GM19351 (cell line): ENCODE measurements at regions not wholly inside any gene's neighbourhood (a gene's known extent, or its start where the extent isn't known, plus 50 kb on each side); places are given as distances from the start of the nearest gene placed in this dataset.
"Not testable (repeated sequence)": the region's sequence is repeated elsewhere in the genome, so short reads cannot be mapped to it uniquely, and the experiment has no call there.

Experiments used
- ATAC-seq: cut with Tn5 transposase; IDR thresholded peaks from one replicate; pipeline ENCODE4 v1.9.1; 2021; ENCODE audit warnings: mild to moderate bottlenecking, moderate library complexity; ENCODE audit not compliant: unreplicated experiment

DNA sequence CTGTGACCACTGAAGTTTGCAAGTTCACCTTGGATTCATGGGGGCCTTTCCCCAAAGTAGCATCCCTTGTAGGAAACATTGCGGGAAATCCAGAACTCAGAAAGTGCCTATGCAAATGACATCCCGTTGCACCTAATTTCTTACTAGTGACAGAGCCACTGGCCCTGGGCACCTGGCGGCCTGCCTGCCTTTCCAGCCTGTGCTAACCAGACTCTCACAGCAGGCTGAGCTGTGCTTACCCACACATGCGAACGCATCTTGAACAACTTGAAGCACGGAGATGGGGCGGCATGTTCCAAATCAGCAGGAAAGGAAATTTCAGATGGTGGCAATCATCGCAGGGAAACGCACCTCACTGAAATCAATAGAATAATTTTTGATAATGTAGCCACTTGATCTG is 405.8 kb downstream of the TMEM182 start:
- no peak for ATAC-seq

DNA sequence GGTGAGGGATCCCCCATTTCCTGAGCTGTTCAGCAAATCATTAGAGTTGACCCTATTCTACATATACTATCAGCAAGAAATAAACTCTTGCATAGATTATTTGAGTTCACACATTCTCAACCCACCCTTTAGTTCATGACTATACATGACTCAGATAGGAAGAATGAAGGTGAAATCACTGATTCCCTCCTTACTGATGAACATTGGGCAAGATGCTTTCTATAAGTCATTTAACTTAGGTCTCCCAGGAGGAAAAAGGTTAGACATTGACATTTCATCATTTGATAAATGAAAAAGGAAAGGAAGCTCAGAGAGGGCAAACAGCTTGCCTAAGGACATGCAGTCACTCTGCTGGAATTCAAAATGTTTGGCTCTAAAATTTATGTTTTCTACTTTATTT is 408.0 kb downstream of the TMEM182 start:
- ATAC-seq, result no peak

DNA sequence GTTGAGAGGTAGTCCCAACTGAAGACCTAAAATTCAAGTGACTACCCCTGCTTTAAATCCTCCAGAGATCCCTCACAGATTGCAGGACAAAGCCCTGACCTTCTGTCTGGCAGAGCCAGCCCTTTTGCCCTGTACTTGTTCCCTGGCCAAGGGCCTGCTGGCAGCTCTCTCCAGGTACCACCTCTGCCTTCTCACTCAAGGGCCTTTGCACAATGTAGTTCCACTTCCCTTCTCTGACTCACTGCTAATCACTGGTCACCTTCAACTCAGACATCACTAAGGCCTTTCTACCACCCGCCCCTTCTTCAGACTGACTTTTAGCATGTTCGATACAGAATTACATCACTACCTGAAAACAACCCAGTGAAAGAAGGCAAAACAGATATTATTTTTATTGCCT is 411.0 kb downstream of the TMEM182 start:
- ATAC-seq, result no peak

DNA sequence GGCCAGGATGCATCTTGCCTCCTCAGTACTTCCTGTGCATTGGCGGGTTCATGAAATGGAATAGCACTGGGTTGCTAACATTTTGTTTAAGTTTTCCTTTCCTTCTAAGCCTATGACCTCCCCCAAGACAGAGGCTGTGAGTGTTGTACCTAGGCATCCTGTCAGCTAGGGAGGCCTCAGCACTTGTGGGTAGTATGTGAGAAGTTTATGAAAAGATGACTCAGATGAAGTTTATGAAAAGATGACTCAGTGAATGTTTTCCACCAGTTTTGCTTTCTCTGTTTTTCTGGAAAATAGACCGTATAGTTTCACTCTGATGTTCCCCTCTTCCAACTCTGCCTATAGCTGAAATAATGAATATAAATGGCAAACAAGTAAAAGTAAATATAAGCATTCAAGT is 412.9 kb downstream of the TMEM182 start:
- no peak for ATAC-seq

DNA sequence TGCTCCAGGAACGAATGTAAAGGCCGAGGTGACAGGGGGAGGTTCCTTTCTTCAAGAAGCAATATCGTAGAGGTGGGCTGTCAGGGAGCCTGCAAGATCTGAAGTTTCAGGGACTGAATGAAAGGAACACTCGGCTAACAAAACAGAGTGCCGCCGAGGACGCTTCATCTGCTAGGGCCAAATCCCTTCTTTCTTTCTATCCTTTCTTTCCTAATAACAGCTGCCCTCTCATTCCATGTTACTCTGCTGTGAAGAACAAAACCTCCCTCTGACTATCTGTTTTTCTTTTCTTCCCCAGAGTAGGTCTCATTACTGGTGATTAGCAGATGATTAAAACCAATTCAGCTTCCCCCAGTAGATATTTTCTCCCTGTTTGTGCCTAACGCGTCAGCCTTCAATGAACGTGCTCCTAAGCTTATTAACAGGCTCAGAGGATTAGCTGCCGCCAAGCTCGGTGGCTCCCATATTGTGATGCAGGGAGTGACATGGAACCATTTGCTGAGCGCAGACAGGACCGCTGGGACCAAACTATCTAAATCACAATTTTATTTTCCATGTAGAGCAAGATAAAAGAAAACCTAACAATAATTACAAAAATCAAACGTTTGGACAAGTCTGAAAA is 414.6 kb downstream of the TMEM182 start:
- ATAC-seq, result no peak

DNA sequence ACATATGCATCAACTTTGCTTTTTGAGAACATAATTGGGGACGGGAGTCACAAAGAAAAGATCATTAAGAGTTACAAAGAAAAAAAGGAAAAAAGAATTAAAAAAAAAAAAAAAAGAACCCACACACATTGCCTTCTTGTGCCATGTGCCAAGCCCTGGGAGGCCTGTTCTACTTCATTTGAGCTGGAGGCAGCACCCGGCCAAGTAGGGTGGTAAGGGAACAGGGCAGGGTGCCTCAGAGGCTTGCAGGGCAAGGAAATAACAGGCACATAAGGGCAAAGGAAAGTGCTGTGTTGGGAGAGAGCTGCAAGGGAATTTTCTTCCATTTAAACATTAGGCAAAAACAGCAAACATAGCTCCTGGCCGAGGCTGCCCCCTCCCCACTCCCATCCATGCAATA is 418.0 kb downstream of the TMEM182 start:
- ATAC-seq, result no peak

DNA sequence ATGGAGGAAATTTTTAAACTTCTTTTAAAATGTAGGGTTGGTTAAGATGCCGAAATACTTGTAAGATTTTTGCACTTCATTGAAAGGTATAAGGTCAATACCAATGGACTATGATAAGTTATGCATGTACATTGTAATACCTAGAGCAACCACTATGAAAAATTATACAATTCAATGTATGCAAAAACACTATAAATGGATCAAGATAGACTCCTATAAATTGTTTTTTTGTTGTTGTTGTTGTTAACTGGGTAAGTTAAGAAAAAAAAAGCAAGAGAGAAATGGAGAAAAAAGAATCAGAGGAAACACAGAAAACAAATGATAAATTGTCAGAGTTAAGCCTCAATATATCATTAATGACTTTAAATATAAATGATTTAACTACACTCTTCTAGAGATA is 421.2 kb downstream of the TMEM182 start:
- no peak for ATAC-seq

DNA sequence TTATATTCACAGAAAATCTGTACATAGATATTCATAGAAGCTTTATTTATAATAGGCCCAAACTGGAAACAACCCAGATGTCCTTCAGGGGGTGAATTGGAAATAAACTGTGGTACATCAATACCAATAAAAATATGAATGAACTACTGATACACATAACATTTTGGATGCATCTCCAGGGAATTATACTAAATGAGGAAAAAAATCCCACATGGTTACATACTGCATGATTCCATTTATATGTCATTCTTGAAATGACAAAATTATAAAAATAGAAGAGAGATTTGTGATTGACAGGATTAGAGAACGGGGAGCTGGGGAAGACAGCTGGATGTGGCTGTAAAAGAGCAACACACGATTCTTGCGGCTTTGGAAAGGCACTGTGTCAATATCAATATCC is 435.0 kb downstream of the TMEM182 start:
- no peak for ATAC-seq

DNA sequence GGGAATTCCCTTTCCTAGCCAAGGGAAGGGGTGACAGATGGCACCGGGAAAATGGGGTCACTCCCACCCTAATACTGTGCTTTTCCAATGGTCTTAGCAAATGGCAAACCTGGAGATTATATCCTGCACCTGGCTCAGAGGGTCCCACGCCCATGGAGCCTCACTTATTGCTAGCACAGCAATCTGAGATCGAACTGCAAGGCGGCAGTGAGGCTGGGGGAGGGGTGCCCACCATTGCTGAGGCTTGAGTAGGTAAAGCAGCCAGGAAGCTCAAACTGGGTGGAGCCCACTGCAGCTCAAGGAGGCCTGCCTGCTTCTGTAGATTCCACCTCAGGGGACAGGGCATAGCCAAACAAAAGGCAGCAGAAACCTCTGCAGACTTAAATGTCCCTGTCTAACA is 438.9 kb downstream of the TMEM182 start:
- ATAC-seq, result not testable (repeated sequence)

DNA sequence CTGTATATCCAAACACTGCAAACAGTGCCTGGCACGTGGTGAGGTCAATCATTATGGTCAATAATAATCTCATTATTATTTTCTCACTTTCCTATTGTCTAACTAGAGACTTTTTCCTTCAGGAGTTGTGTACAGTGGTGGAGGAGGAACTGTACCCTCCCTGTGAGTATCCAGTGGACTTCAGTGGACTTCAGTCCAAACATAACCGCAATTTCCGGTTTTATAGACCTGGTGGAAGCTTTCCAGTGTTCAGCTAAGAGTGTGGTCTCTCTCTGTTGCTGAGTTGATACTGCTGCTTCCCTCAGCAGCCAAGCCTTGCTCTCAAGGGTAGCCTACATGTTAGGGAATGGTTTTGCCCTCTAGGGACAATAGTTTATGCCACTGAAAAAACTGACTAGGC is 447.1 kb downstream of the TMEM182 start:
- ATAC-seq, result no peak

DNA sequence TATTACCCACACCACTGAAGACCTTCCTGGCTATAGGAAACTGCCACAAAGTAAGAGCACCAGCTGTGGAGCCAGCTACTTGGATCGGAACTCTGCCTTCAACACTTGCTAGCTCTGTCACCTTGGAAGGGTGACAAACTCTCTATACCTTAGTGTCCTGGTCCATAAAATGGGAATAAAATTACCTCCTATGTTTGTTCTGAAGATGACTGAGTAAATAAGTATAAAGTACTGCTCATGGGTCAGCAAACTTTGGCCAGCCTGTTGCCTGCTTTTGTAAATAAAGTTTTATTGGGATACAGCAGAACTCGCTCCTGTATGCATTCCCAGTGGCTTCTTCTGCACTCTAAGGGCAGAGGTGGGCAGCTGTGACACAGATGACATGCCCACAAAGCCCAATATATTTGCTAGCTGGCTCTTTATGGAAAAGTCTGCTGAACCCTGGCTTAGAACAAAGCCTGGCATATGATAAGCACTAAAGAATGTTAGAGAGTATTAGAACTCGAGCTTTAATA is 451.3 kb downstream of the TMEM182 start:
- no peak for ATAC-seq

DNA sequence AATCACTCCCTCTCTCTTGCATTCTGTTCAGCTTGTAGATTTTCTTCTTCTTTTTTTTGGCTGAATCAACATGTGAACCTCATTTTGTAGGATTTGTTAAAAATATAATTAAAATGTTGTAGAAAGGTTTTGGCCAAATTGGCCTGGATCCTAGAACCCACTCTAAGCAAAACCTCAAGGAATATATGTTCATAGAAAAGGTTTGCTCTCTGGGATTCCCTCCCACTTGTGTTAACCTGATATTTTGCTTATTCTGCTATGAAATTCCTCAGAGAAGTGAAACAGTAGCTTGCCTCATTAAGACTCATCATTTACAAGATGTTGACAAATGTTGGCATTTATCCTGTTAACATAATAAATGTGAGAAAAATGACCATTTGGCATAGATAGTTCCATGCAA is 456.7 kb downstream of the TMEM182 start:
- ATAC-seq, result no peak

DNA sequence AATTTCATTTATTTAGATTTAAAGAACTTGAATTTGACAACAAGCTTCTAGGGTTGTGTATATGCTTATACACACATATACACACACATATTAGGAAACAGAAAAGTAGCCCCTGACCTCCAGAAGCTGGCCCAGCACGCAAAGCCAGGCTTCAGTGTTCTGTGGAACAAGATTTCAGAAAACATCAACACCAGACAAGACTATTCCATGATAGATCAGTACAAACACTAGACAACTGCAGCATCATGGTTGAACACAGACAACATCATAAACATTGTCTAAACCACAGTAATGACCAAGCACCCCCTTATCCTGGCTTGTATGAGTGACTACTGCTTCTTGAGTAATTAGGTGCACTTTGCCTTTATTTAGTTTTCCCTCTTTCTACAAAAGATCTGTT is 457.6 kb downstream of the TMEM182 start:
- ATAC-seq, result no peak

DNA sequence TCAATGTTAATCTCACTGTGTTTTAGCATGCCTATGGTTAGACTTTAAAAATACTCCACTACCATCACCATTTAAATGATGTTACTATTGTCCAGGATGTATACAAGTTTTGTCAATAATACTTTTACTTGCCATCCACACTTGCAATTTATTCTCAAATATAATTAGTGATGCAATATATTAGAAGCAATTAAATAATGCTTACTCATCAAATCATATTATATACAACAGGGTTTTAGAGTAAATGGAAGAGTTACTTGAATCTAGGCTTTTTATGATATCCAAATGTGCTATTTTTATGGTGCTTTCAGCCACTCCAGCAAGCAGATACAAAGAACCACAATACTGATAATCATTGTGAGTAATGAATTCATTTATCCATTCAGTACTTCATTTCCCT is 461.1 kb downstream of the TMEM182 start:
- no peak for ATAC-seq

DNA sequence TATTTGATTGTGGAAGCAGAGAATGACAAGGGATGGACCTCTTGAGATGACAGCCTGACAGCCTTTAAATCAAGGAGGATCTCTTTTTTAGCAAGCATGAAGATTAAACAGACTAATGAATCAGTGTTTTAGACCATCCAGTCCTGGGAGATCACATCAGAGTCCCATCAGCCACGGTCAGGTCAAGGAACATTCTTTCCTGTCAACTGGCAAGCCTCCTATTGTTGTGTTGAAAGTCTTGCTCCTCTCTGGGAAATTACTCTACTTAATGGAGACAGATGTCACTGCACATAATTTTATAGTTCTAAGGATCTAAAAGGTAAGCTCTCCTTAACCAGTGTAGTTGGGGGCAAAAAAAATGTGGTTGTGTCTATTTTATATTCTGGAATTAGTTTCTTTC is 469.0 kb downstream of the TMEM182 start:
- no peak for ATAC-seq

DNA sequence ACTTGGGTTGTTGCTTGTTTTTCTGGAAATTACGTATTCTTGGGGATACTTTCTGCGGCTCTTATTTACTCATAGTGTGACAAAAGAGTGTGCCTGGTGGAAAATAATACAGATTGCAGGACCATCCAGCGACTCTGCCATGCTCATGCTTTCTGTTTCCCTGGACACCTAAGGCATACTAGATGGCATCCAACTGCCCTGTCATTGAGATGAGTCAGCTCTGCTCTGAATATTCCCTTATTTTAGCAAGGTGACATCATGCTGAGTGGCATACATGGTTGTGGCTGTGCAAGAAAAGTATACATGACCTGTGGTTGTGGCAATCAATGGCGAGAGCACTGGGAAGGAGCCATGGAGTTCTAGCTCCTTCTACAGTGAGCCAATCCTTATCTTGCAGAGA is 471.0 kb downstream of the TMEM182 start:
- ATAC-seq, result no peak

DNA sequence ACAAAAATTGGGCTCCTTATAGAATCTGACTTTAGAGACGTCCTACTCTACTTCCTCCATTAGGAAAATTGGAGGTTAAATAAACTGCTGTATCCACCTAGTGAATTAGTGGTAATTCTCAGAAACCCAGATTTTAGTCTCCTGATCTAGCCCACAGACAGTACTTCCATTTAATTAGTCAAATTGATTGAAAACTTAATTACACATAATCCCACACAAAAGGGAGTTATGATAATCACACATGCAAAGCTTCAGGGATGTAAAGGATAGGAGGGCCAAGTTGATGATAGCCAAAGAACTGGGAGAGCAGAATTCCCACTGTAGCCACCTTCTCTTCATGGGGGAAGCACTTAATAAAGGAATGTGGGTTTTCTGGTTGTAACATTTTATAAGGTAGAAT is 471.9 kb downstream of the TMEM182 start:
- ATAC-seq, result no peak

DNA sequence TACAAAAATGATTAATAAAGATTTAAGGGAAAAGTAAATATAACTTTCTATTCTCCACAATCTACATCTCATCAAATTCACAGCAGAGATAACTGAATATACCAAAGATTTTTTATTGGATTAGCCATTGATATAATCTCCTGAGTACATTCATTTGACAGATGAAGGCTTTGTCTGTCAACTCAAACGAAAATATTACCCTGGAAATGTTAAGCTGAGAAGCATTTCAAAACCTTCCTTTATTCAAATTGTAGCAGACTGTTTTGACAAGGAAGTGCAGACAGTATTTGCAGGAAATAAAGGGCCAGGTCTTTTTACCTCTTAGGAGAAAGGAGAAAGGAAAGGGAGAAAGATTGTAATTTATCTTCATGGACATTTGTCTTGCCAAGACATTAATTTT is 473.5 kb downstream of the TMEM182 start:
- no peak for ATAC-seq

DNA sequence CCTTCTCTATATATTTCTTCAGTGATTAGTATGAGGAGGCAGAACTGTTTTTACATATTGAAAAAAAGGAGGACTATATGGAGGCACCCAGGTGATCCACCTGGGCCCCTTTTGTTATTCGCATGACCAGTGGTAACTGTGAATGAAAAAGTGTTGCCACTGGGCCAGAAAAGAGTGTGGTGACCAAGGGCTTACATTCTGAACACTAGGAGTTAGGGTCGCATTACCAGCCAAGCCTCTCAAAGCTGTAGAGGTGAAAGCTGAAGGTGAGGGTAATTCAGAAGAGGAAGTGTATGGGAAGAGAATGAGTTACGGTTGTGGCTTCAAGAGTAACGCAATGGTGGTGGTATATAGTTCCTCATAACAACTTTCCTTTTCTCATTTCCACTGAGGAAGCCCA is 487.6 kb downstream of the TMEM182 start:
- no peak for ATAC-seq

DNA sequence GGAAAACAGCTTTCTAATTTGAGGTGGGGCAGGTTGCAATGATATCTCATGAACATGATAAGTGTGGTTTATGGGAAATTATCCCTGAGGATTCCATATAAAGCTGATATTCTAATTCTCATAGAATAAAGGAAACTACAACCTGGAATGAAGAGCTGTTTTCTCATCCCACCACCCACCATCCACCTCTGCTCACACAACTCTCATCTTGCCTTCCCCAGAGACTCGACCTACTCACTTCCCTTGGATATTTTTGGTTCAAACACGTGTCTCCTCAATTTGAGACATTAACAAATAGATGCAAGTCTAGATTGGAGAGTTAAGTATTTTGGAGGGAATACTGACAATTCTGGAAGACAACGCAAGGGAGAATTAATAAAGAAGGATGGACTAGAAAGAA is 490.9 kb downstream of the TMEM182 start:
- ATAC-seq, result no peak

DNA sequence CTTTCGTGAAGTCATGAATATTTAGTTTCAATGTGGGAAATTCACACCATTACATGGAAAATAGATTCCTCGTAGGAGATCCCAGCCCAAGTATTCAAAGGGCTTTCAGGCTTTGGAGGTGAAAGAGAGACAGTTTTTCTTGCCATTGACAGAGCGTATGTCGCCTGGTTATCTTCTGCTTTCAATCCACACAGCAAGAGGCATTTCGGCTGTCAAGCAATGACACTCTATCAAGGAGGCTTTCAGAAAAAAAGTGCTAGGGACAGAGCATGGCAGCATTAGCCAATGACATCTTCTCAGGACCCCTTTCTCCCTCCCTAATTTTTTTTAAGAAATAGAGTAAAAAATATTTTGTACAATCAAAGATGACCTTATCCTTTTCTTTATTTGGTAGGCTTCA is 492.8 kb downstream of the TMEM182 start:
- no peak for ATAC-seq

DNA sequence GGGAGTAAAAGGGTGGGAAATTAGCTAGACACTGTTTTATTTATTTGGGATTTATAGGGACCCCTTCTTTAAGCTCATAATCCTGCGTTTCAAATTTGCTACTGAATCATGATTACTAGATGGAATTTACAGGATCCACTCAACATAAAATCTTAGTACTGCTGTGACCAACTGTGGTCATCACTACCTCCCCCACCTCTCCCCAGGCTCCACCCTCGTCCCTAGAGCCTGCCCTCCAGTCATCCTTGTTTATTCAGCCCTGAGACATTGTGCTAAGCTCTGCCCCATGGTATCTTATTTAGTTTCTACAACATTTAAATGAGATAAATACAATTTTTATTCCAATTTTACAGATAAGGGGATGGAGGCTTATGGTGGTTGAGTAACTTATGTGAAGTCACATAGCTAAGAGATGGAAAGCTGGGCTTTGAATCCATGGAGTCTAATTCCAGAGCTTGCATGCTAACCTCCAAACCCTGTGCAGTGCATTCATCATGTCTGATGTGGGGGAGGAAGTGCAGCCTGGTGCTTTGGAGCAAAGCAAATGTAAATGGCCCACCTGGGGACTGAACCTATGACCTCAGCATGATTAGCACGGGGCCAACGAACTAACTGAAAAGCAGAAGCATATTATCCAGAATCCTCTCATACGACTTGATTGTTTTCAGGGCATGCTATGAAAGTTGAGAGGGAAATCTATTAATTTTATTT is 502.4 kb downstream of the TMEM182 start:
- no peak for ATAC-seq

DNA sequence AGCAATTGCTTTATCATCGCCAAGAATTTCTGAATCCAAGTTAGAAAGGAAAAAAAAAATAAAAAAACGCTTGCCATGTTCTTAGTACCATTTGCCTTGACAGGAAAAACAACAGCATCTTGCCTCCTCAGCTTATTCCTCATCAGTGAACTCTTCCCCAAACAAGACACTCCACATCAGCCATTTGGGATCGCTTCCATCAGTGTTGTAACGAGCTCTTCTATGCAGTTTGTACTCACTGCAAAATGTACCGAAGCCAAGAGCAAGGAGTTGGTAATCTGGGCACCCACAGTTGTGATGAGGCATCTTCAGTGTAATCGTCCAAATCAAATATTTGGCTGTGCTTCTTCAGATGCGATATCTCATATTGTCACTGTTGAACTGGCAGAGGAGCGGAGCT is 503.7 kb downstream of the TMEM182 start:
- ATAC-seq, result no peak
